GM12878 (cell line): ENCODE measurements at regions not wholly inside any gene's neighbourhood (a gene's known extent, or its start where the extent isn't known, plus 50 kb on each side); places are given as distances from the start of the nearest gene placed in this dataset.

Experiments
- ATAC-seq: fragments of 200-7000 bp; cut with Tn5 transposase; 3 replicates; pipeline ENCODE4 v1.9.1; 2020; ENCODE audit warnings: mild to moderate bottlenecking, moderate library complexity
- BruUV-seq: library from RNA; stranded (reverse); fragments of 400-500 nt; replicated peaks from 2 replicates; lab custom pipeline; 2021; lab: Mats Ljungman, UMichigan
- CTCF ChIA-PET: fragments of 300-600 bp; sonication (Branson Sonifier 250); formaldehyde crosslinking; extraction: SDS; loops from one replicate; lab custom pipeline; 2021; ENCODE audit warnings: inconsistent platforms; lab: Yijun Ruan, JAX
- POLR2A ChIA-PET: fragments of 350-600 bp; formaldehyde crosslinking; extraction: SDS; loops from one replicate; lab custom pipeline; 2021; ENCODE audit warnings: inconsistent platforms; lab: Charles Lee
- RAD21 ChIA-PET: fragments of 300-600 bp; sonication (Branson Sonifier 250); formaldehyde crosslinking; loops from one replicate; lab custom pipeline; 2023; ENCODE audit warnings: antibody characterized with exemption; ENCODE audit not compliant: unreplicated experiment; lab: Charles Lee
- SMC1A ChIA-PET: fragments of 300-600 bp; sonication (Branson Sonifier 250); formaldehyde crosslinking; loops from one replicate; lab custom pipeline; 2023; ENCODE audit not compliant: unreplicated experiment, uncharacterized antibody; lab: Charles Lee
- DNase-seq: peaks from one replicate; pipeline ENCODE4 v3.0.0-alpha.2; 2011; ENCODE audit warnings: low read depth, low spot score
- FAIRE-seq: peaks from 3 replicates; lab custom pipeline; 2011; peaks lifted over from hg19 to GRCh38; lab: Jason Lieb, UNC
- H2AFZ ChIP-seq: 2 replicates; pipeline ENCODE4 v1.6.0; 2011; ENCODE audit warnings: low read depth, low read length, control low read depth; ENCODE audit not compliant: control insufficient read depth
- H3K27ac ChIP-seq: 2 replicates; pipeline ENCODE4 v1.5.1; 2011; ENCODE audit warnings: control low read depth; ENCODE audit not compliant: control insufficient read depth, insufficient read depth
- H3K27me3 ChIP-seq, 2 experiments: replicated peaks in 1 of 2; 2 replicates each; pipeline versions ENCODE4 v1.6.0 to v1.6.1; 2011; ENCODE audit warnings: low read length in 1 of 2; ENCODE audit not compliant: control insufficient read depth in 2 of 2, insufficient read depth in 2 of 2
- H3K36me3 ChIP-seq, 2 experiments: 2 replicates each; pipeline ENCODE4 v1.5.1; 2011; ENCODE audit warnings: low read length in 1 of 2; ENCODE audit not compliant: control insufficient read depth in 2 of 2, insufficient read depth in 2 of 2
- H3K4me1 ChIP-seq: 2 replicates; pipeline ENCODE4 v1.6.1; 2011; ENCODE audit warnings: mild to moderate bottlenecking, low read length, moderate library complexity, mixed read lengths; ENCODE audit not compliant: control insufficient read depth, insufficient read depth
- H3K4me2 ChIP-seq: 2 replicates; pipeline ENCODE4 v1.6.0; 2011; ENCODE audit warnings: control low read depth; ENCODE audit not compliant: control insufficient read depth, insufficient read depth
- H3K4me3 ChIP-seq: fragments of 200-600 bp; sonication (generic); 2 replicates; pipeline ENCODE4 v1.5.1; 2016
- H3K79me2 ChIP-seq: 2 replicates; pipeline ENCODE4 v1.6.0; 2011; ENCODE audit warnings: low read length; ENCODE audit not compliant: control insufficient read depth, insufficient read depth
- H3K9ac ChIP-seq: 2 replicates; pipeline ENCODE4 v1.8.0; 2011; ENCODE audit warnings: low read length, control low read depth, mixed read lengths; ENCODE audit not compliant: control insufficient read depth, insufficient read depth
- H3K9me3 ChIP-seq: replicated peaks from 3 replicates; pipeline ENCODE4 v1.5.1; 2011; ENCODE audit warnings: mild to moderate bottlenecking, low read length; ENCODE audit not compliant: control insufficient read depth, insufficient read depth
- H4K20me1 ChIP-seq: 2 replicates; pipeline ENCODE4 v1.6.0; 2011; ENCODE audit not compliant: control insufficient read depth, insufficient read depth
- CEBPZ ChIP-seq: fragments of 150-350 bp; IDR thresholded peaks from 2 replicates; pipeline ENCODE4 v1.6.1; 2016; ENCODE audit warnings: low read depth, low read length
- CREB1 ChIP-seq: IDR thresholded peaks from 2 replicates; pipeline ENCODE4 v1.6.1; 2012; ENCODE audit warnings: low read depth, mild to moderate bottlenecking, inconsistent platforms
- MYC ChIP-seq: IDR thresholded peaks from 2 replicates; pipeline ENCODE4 v1.6.1; 2011; ENCODE audit warnings: mild to moderate bottlenecking, low read length, moderate library complexity, inconsistent platforms; ENCODE audit not compliant: insufficient read depth, insufficient replicate concordance, insufficient read length, severe bottlenecking
- NFYA ChIP-seq: IDR thresholded peaks from 2 replicates; pipeline ENCODE4 v1.6.1; 2011; ENCODE audit warnings: low read depth, mild to moderate bottlenecking, low read length, improper control_type of control experiment, borderline replicate concordance
- NRF1 ChIP-seq: conservative IDR thresholded peaks from 2 replicates; pipeline ENCODE4 v1.6.1; 2011; ENCODE audit warnings: mild to moderate bottlenecking, low read depth, low read length, improper control_type of control experiment
- RAD21 ChIP-seq: IDR thresholded peaks from 2 replicates; pipeline ENCODE4 v1.6.1; 2011; ENCODE audit warnings: mild to moderate bottlenecking, low read depth, low read length, moderate library complexity; ENCODE audit not compliant: insufficient read depth
- RB1 ChIP-seq: fragments of 450-650 bp; formaldehyde crosslinking; IDR thresholded peaks from 2 replicates; pipeline ENCODE4 v1.6.1; 2017; ENCODE audit warnings: mild to moderate bottlenecking, borderline replicate concordance
- SMAD5 ChIP-seq: IDR thresholded peaks from 2 replicates; pipeline ENCODE4 v1.6.1; 2016; ENCODE audit warnings: antibody characterized with exemption, low read depth
- ZBTB4 ChIP-seq: fragments of 450-650 bp; formaldehyde crosslinking; IDR thresholded peaks from 2 replicates; pipeline ENCODE4 v1.4.0; 2022; ENCODE audit warnings: mild to moderate bottlenecking, moderate library complexity
- WGBS: methylation state at CpG from one replicate; pipeline ENCODE4 v1.1.6; 2016; ENCODE audit warnings: low lambda C conversion rate; ENCODE audit not compliant: insufficient replicate concordance, insufficient coverage; ENCODE audit errors: missing lambda C conversion rate; 5-methylcytosine and 5-hydroxymethylcytosine counted together
- in situ Hi-C: fragments of 300-500 bp; cut with MboI; formaldehyde crosslinking; loops from 9 replicates; pipeline ENCODE4 v1.14.3; 2018; ENCODE audit warnings: mixed read lengths
- intact Hi-C: fragments of 100-400 bp; cut with micrococcal nuclease; formaldehyde crosslinking; loops from one replicate; pipeline ENCODE4 v1.14.2; 2022; ENCODE audit not compliant: unreplicated experiment
- TF ChIP-seq, protein P1 (sequence below): fragments of 450-650 bp; IDR thresholded peaks from 2 replicates; pipeline ENCODE4 v1.6.1; 2014; ENCODE audit warnings: mild to moderate bottlenecking

DNA sequence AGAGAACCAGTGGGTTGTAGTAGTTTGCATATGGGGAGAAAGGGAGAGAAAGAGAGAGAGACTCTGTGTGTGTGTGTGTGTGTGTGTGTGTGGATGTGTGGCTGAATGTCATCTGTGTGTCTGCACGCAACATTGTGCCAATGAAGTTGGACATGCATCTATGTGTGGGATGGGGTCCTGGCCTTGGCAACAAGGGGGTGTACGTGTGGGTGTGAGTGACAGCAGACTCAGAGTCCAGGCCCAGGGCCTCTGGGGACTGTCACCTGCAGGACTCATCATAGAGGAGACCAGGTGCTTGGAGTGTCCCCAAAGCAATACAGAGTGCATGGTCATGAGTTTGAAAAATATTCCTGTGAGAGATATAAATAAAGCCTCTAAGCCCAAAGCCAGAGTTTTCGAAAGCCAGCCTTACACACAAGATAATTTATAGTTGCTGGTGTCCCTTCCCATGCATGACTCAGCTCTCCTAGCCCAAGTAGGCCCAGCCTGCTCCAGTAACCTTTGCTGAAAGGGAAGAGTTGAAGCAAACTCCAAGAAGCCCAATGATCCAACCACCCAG, 59.9 kb downstream of the TNP1 start (continued):
- no peak for TF ChIP-seq RAD21

DNA sequence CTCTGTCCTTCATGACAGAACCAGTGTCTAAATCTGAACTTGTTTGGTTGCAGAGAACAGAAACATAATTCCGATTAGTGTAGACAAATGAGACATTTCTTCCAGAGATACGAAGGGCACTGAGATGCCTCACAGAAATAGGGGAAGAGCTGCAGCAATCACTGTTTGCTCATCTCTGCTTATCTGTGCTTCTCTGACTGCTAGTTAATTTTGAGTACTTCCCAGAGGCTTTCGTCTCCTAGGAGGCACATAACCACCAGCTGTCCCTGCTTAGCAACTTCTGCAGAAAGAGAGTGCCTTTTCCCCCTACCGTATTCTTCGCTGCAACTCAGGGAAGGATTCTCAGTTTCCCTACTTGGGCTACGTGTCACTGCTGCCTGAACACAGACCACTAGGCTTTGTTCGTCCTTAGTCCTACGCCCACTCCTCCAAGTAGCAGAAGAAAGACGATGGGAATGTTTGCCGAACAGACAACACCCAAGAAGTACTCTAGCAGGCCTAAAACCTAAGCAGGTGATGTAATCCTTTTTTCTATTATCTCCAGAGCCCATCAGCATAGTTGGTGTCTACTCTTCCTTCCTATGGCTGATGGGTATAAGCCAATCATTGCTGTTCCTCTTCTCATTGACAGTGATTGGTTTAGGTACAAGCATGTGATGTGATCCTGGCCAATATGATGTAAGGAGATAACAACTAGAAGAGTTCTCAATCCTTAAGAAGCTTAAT, 63.6 kb downstream of the TNP1 start:
- intact Hi-C loops: no loop called here
- no peak for TF ChIP-seq NRF1
- no peak for TF ChIP-seq CEBPZ
- no peak for TF ChIP-seq SMAD5
- TF ChIP-seq CREB1: no peak
- no peak for TF ChIP-seq NFYA
- TF ChIP-seq, protein P1, sequence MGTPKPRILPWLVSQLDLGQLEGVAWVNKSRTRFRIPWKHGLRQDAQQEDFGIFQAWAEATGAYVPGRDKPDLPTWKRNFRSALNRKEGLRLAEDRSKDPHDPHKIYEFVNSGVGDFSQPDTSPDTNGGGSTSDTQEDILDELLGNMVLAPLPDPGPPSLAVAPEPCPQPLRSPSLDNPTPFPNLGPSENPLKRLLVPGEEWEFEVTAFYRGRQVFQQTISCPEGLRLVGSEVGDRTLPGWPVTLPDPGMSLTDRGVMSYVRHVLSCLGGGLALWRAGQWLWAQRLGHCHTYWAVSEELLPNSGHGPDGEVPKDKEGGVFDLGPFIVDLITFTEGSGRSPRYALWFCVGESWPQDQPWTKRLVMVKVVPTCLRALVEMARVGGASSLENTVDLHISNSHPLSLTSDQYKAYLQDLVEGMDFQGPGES: no peak
- no peak for TF ChIP-seq ZBTB4 (CRISPR knock-in tag)
- TF ChIP-seq MYC: no peak
- no peak for TF ChIP-seq RB1

More for the DNA sequence above, 63.6 kb downstream of the TNP1 start:
- no peaks in the 10 kb centered on the region for H3K36me3 ChIP-seq
- H3K4me2 ChIP-seq: no peak overlapping the region
- no peak for ATAC-seq
- POLR2A ChIA-PET: no interaction called here
- H3K4me3 ChIP-seq: no peak overlapping the region
- H2AFZ ChIP-seq: no peak overlapping the region
- H3K27ac ChIP-seq: no peak overlapping the region
- DNase-seq: no peak
- in situ Hi-C loops: no loop called here
- FAIRE-seq: no peak
- SMC1A ChIA-PET: interaction anchor here (0.7 kb wide), 1 partner anchor 1239 kb away, joined by 3 read pairs; no protein-coding TSS in a partner anchor
- no peaks in the 10 kb centered on the region for H4K20me1 ChIP-seq
- no peaks in the 10 kb centered on the region for H3K9me3 ChIP-seq
- no peaks in the 10 kb centered on the region for H3K27me3 ChIP-seq
- BruUV-seq: no TSS peak
- no peak overlapping the region for H3K9ac ChIP-seq
- CTCF ChIA-PET: interaction anchor here (0.6 to 0.7 kb wide), 2 partner anchors 269 to 994 kb away, joined by 3 to 5 read pairs; no protein-coding TSS in a partner anchor
- 45% methylated on average over 10 of the region's 10 CpGs for WGBS
- RAD21 ChIA-PET: no interaction called here
- H3K4me1 ChIP-seq: no peaks in the 10 kb centered on the region
- no peaks in the 10 kb centered on the region for H3K79me2 ChIP-seq
